Dendritic cell treated with granulocyte-macrophage colony-stimulating factor and Interleukin-4, amounts not matched to agents 40 ng/mL and 50 ng/mL, for 4 days (primary cell): ENCODE measurements at regions not wholly inside any gene's neighbourhood (a gene's known extent, or its start where the extent isn't known, plus 50 kb on each side); places are given as distances from the start of the nearest gene placed in this dataset.
"Not testable (repeated sequence)": the region's sequence is repeated elsewhere in the genome, so short reads cannot be mapped to it uniquely, and the experiment has no call there.

Experiments
- H3K27ac Mint-ChIP-seq: one replicate; pipeline ENCODE4 v1.8.0; 2022; ENCODE audit warnings: mild to moderate bottlenecking, mixed read lengths
- H3K27me3 Mint-ChIP-seq: one replicate; pipeline ENCODE4 v1.8.0; 2022; ENCODE audit warnings: mild to moderate bottlenecking, mixed read lengths
- H3K36me3 Mint-ChIP-seq: one replicate; pipeline ENCODE4 v1.8.0; 2022; ENCODE audit warnings: low read depth, mixed read lengths
- H3K4me1 Mint-ChIP-seq: one replicate; pipeline ENCODE4 v1.8.0; 2022; ENCODE audit warnings: low read depth, mixed read lengths
- H3K4me3 Mint-ChIP-seq: one replicate; pipeline ENCODE4 v1.8.0; 2022; ENCODE audit warnings: mild to moderate bottlenecking, moderate library complexity, mixed read lengths
- H3K9me3 Mint-ChIP-seq: one replicate; pipeline ENCODE4 v1.8.0; 2022; ENCODE audit warnings: mixed read lengths
- intact Hi-C: fragments of 100-400 bp; cut with micrococcal nuclease; formaldehyde crosslinking; loops from one replicate; pipeline ENCODE4 v1.15.0; 2022

- Mint-ChIP-seq H3K9me3 (no peaks in the 10 kb centered on the region), H3K36me3 (no peaks in the 10 kb centered on the region), H3K27ac (no peak overlapping the region), H3K4me3 (no peak overlapping the region), H3K27me3 (peaks cover 39% of the 10 kb centered on the region), H3K4me1 (peaks cover 13% of the 10 kb centered on the region)
- intact Hi-C loops = no loop called here
Observed at GRCh38 chr2:236990552-236990951, 95.1 kb upstream of the COPS8 start.

- Mint-ChIP-seq H3K27me3 (peaks cover 44% of the 10 kb centered on the region), H3K4me3 (no peak overlapping the region), H3K4me1 (peaks cover 13% of the 10 kb centered on the region), H3K36me3 (no peaks in the 10 kb centered on the region), H3K9me3 (no peaks in the 10 kb centered on the region), H3K27ac (no peak overlapping the region)
- intact Hi-C loops = no loop called here
Observed at GRCh38 chr2:236991874-236992273, 93.8 kb upstream of the COPS8 start.

- H3K36me3 Mint-ChIP-seq = no peaks in the 10 kb centered on the region
- H3K27me3 Mint-ChIP-seq = peaks cover 46% of the 10 kb centered on the region
- no peaks in the 10 kb centered on the region for H3K9me3 Mint-ChIP-seq
- H3K4me3 Mint-ChIP-seq = no peak overlapping the region
- H3K27ac Mint-ChIP-seq = no peak overlapping the region
- peaks cover 10% of the 10 kb centered on the region for H3K4me1 Mint-ChIP-seq
- intact Hi-C loops = no loop called here
Observed at GRCh38 chr2:236993286-236993685, 92.4 kb upstream of the COPS8 start.

- intact Hi-C loops = no loop called here
- Mint-ChIP-seq H3K27ac (no peak overlapping the region), H3K4me1 (no peaks in the 10 kb centered on the region), H3K27me3 (peaks cover 44% of the 10 kb centered on the region), H3K36me3 (no peaks in the 10 kb centered on the region), H3K4me3 (no peak overlapping the region), H3K9me3 (no peaks in the 10 kb centered on the region)
Observed at GRCh38 chr2:236994361-236994760, 91.3 kb upstream of the COPS8 start.

GRCh38 chr2:236997069-236997715 is 88.5 kb upstream of the COPS8 start:
- Mint-ChIP-seq H3K27me3 (peaks cover 37% of the 10 kb centered on the region), H3K36me3 (no peaks in the 10 kb centered on the region)

GRCh38 chr2:236998236-236998635 is 87.5 kb upstream of the COPS8 start:
- intact Hi-C loops = no loop called here
- peaks cover 29% of the 10 kb centered on the region for H3K27me3 Mint-ChIP-seq
- H3K27ac Mint-ChIP-seq = no peak overlapping the region
- no peaks in the 10 kb centered on the region for H3K9me3 Mint-ChIP-seq
- H3K36me3 Mint-ChIP-seq = no peaks in the 10 kb centered on the region
- H3K4me3 Mint-ChIP-seq = no peak overlapping the region
- H3K4me1 Mint-ChIP-seq = no peaks in the 10 kb centered on the region

More at GRCh38 chr2:236997069-236997715, 88.5 kb upstream of the COPS8 start:
- Mint-ChIP-seq H3K4me3 (no peak overlapping the region), H3K9me3 (no peaks in the 10 kb centered on the region), H3K27ac (no peak overlapping the region), H3K4me1 (no peaks in the 10 kb centered on the region)
- intact Hi-C loops = no loop called here

- no peaks in the 10 kb centered on the region for H3K4me1 Mint-ChIP-seq
- H3K9me3 Mint-ChIP-seq = no peaks in the 10 kb centered on the region
- peaks cover 29% of the 10 kb centered on the region for H3K27me3 Mint-ChIP-seq
- H3K4me3 Mint-ChIP-seq = no peak overlapping the region
- intact Hi-C loops = no loop called here
- no peak overlapping the region for H3K27ac Mint-ChIP-seq
- no peaks in the 10 kb centered on the region for H3K36me3 Mint-ChIP-seq
Observed at GRCh38 chr2:236998758-236999157, 86.9 kb upstream of the COPS8 start.

GRCh38 chr2:237000481-237000880 is 85.2 kb upstream of the COPS8 start:
- Mint-ChIP-seq H3K9me3 (no peaks in the 10 kb centered on the region), H3K4me1 (no peaks in the 10 kb centered on the region), H3K27ac (no peak overlapping the region), H3K36me3 (no peaks in the 10 kb centered on the region), H3K4me3 (no peak overlapping the region), H3K27me3 (peaks cover 26% of the 10 kb centered on the region)
- intact Hi-C loops = no loop called here

- peaks cover 20% of the 10 kb centered on the region for H3K27me3 Mint-ChIP-seq
- H3K27ac Mint-ChIP-seq, H3K4me3 Mint-ChIP-seq, H3K36me3 Mint-ChIP-seq, H3K4me1 Mint-ChIP-seq, H3K9me3 Mint-ChIP-seq, intact Hi-C loops: not testable (repeated sequence)
Observed at GRCh38 chr2:237005341-237005740, 80.3 kb upstream of the COPS8 start.

GRCh38 chr2:237011206-237011795 is 74.4 kb upstream of the COPS8 start:
- no peaks in the 10 kb centered on the region for H3K36me3 Mint-ChIP-seq
- no peak overlapping the region for H3K4me3 Mint-ChIP-seq
- no peak overlapping the region for H3K27ac Mint-ChIP-seq
- H3K9me3 Mint-ChIP-seq = no peaks in the 10 kb centered on the region
- no peaks in the 10 kb centered on the region for H3K4me1 Mint-ChIP-seq
- intact Hi-C loops = no loop called here
- peaks cover 42% of the 10 kb centered on the region for H3K27me3 Mint-ChIP-seq

- no peaks in the 10 kb centered on the region for H3K9me3 Mint-ChIP-seq
- H3K27me3 Mint-ChIP-seq = peaks cover 48% of the 10 kb centered on the region
- no peak overlapping the region for H3K27ac Mint-ChIP-seq
- H3K4me1 Mint-ChIP-seq = no peaks in the 10 kb centered on the region
- no peaks in the 10 kb centered on the region for H3K36me3 Mint-ChIP-seq
- H3K4me3 Mint-ChIP-seq = no peak overlapping the region
- intact Hi-C loops = no loop called here
Observed at GRCh38 chr2:237012004-237012403, 73.7 kb upstream of the COPS8 start.

- no peak overlapping the region for H3K27ac Mint-ChIP-seq
- no peak overlapping the region for H3K4me3 Mint-ChIP-seq
- no peaks in the 10 kb centered on the region for H3K36me3 Mint-ChIP-seq
- intact Hi-C loops = no loop called here
- H3K27me3 Mint-ChIP-seq = peaks cover 47% of the 10 kb centered on the region
- H3K4me1 Mint-ChIP-seq = no peaks in the 10 kb centered on the region
- no peaks in the 10 kb centered on the region for H3K9me3 Mint-ChIP-seq
Observed at GRCh38 chr2:237012577-237013267, 73.0 kb upstream of the COPS8 start.

- H3K27ac Mint-ChIP-seq = no peak overlapping the region
- H3K4me1 Mint-ChIP-seq = no peaks in the 10 kb centered on the region
- no peaks in the 10 kb centered on the region for H3K36me3 Mint-ChIP-seq
- intact Hi-C loops = no loop called here
- H3K4me3 Mint-ChIP-seq = no peak overlapping the region
- H3K9me3 Mint-ChIP-seq = no peaks in the 10 kb centered on the region
- H3K27me3 Mint-ChIP-seq = peaks cover 35% of the 10 kb centered on the region
Observed at GRCh38 chr2:237016121-237016915, 69.4 kb upstream of the COPS8 start.

GRCh38 chr2:237020090-237020489 is 65.6 kb upstream of the COPS8 start:
- Mint-ChIP-seq H3K4me1 (no peaks in the 10 kb centered on the region), H3K36me3 (no peaks in the 10 kb centered on the region), H3K27ac (no peak overlapping the region), H3K4me3 (no peak overlapping the region), H3K27me3 (peaks cover 25% of the 10 kb centered on the region), H3K9me3 (no peaks in the 10 kb centered on the region)
- intact Hi-C loops = no loop called here
